Gastrocnemius medialis (tissue), 4 donors: ENCODE measurements at regions not wholly inside any gene's neighbourhood (a gene's known extent, or its start where the extent isn't known, plus 50 kb on each side); places are given as distances from the start of the nearest gene placed in this dataset.

Source experiments
- ATAC-seq, 2 donors: fragments of 150-250 bp; one replicate each; pipeline ENCODE4 v1.9.1; 2016
- DNase-seq, 2 donors: peaks; one replicate each; pipeline ENCODE4 v3.0.0-alpha.2; 2019
- H3K27ac ChIP-seq, 4 donors: fragments of 200-600 bp; sonication (generic); 1 replicate in 1 of 4; 2 replicates in 3 of 4; pipeline ENCODE4 v1.5.1; 2016 to 2018; ENCODE audit warnings: mild to moderate bottlenecking in 2 of 4, moderate library complexity in 1 of 4
- H3K27me3 ChIP-seq, 3 donors: fragments of 200-600 bp; sonication (generic) in 2 of 3; 1 replicate in 1 of 3; 2 replicates in 2 of 3; pipeline versions ENCODE4 v1.5.1 to v1.6.0; 2016 to 2019; ENCODE audit warnings: mild to moderate bottlenecking in 1 of 3, moderate library complexity in 1 of 3
- H3K36me3 ChIP-seq, 2 donors: fragments of 200-600 bp; sonication (generic) in 1 of 2; one replicate each; pipeline ENCODE4 v1.5.1; 2017 to 2018
- H3K4me1 ChIP-seq, 2 donors: fragments of 200-600 bp; sonication (generic) in 1 of 2; one replicate each; pipeline ENCODE4 v1.5.1; 2016 to 2017; ENCODE audit warnings: mild to moderate bottlenecking in 2 of 2
- H3K4me3 ChIP-seq, 4 donors: fragments of 200-600 bp; sonication (generic) in 3 of 4; 1 replicate in 1 of 4; 2 replicates in 3 of 4; pipeline ENCODE4 v1.5.1; 2016 to 2019; ENCODE audit warnings: mild to moderate bottlenecking in 2 of 4
- H3K9me3 ChIP-seq, 3 donors: fragments of 200-600 bp; sonication (generic) in 2 of 3; 1 replicate in 1 of 3; 2 replicates in 2 of 3; pipeline ENCODE4 v1.5.1; 2016 to 2019
- CTCF ChIP-seq, 5 experiments: fragments of 450-650 bp in 3 of 5; fragments of 200-600 bp in 2 of 5; sonication (generic) in 2 of 5; IDR thresholded peaks in 4 of 5; conservative IDR thresholded peaks in 1 of 5; 1 replicate in 4 of 5; 2 replicates in 1 of 5; pipeline ENCODE4 v1.5.1; 2016 to 2019; ENCODE audit warnings: antibody characterized with exemption in 5 of 5, mild to moderate bottlenecking in 3 of 5, moderate library complexity in 3 of 5
- POLR2A ChIP-seq, 2 donors: fragments of 450-650 bp; IDR thresholded peaks; one replicate each; pipeline ENCODE4 v1.6.1; 2017; ENCODE audit warnings: antibody characterized with exemption in 2 of 2, mild to moderate bottlenecking in 2 of 2, moderate library complexity in 2 of 2
- in situ Hi-C, 4 donors: fragments of 200-750 bp; cut with MboI; loops; one replicate each; pipeline versions ENCODE4 v1.15.0 to v1.8.0; 2017; ENCODE audit warnings: low sequenced_read_pairs in 4 of 4
- intact Hi-C: fragments of 100-400 bp; cut with DNase I; formaldehyde crosslinking; loops from one replicate; pipeline ENCODE4 v1.15.1; 2023; ENCODE audit warnings: low total_unique reads

- ATAC-seq (no peak), DNase-seq (no peak)
- in situ Hi-C loops, result no loop called here
Observed at GRCh38 chr2:180513389-180513788, 467.0 kb upstream of the UBE2E3 start.

DNA sequence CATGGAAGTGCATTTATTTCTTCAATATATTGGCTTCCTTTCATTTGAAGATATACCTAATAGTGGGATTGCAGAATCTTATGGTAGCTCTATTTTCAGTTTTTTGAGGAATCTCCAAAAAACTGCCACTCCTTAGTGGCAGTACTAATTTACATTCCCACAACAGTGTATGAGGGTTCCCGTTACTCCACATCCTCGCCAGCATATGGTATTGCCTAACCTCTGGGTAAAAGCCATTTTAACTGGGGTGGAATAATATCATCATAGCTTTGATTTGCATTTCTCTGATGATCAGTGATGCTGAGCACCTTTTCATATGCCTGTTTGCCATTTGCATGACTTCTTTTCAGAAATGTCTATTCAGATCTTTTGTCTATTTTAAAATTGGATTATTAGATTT, 471.9 kb upstream of the UBE2E3 start:
- no peak for TF ChIP-seq POLR2A (IDR thresholded peaks at IDR 0.05)
- no peak for TF ChIP-seq CTCF (IDR thresholded peaks at IDR 0.05 in 4 of 5, conservative IDR thresholded peaks at IDR 0.05 in 1 of 5)
- DNase-seq (no peak), ATAC-seq (no peak)
- in situ Hi-C loops, result no loop called here
- Histone ChIP-seq H3K4me1 (no peaks in the 10 kb centered on the region), H3K27me3 (no peaks in the 10 kb centered on the region), H3K36me3 (no peaks in the 10 kb centered on the region), H3K27ac (no peak overlapping the region), H3K9me3 (no peaks in the 10 kb centered on the region), H3K4me3 (no peak overlapping the region)
- intact Hi-C loops, result no loop called here

More at GRCh38 chr2:180513389-180513788, 467.0 kb upstream of the UBE2E3 start:
- no peak overlapping the region for H3K27ac ChIP-seq
- no peaks in the 10 kb centered on the region for H3K36me3 ChIP-seq
- intact Hi-C loops, result no loop called here
- TF ChIP-seq CTCF (IDR thresholded peaks at IDR 0.05 in 4 of 5, conservative IDR thresholded peaks at IDR 0.05 in 1 of 5), result no peak
- H3K4me1 ChIP-seq, result no peaks in the 10 kb centered on the region
- H3K4me3 ChIP-seq, result no peak overlapping the region
- H3K9me3 ChIP-seq, result no peaks in the 10 kb centered on the region
- H3K27me3 ChIP-seq, result no peaks in the 10 kb centered on the region

- no peak for DNase-seq
- Histone ChIP-seq H3K9me3 (no peaks in the 10 kb centered on the region), H3K27me3 (no peaks in the 10 kb centered on the region), H3K4me3 (no peak overlapping the region), H3K4me1 (no peaks in the 10 kb centered on the region), H3K27ac (no peak overlapping the region), H3K36me3 (no peaks in the 10 kb centered on the region)
- intact Hi-C loops (no loop called here), in situ Hi-C loops (no loop called here)
- TF ChIP-seq POLR2A (IDR thresholded peaks at IDR 0.05) (no peak), CTCF (IDR thresholded peaks at IDR 0.05 in 4 of 5, conservative IDR thresholded peaks at IDR 0.05 in 1 of 5) (no peak)
- ATAC-seq, result no peak
Observed at GRCh38 chr2:180507028-180507427, 473.4 kb upstream of the UBE2E3 start.

- Histone ChIP-seq H3K4me3 (no peak overlapping the region), H3K9me3 (no peaks in the 10 kb centered on the region), H3K36me3 (no peaks in the 10 kb centered on the region), H3K27ac (no peak overlapping the region), H3K27me3 (no peaks in the 10 kb centered on the region), H3K4me1 (no peaks in the 10 kb centered on the region)
- intact Hi-C loops, result no loop called here
- DNase-seq, result no peak
- in situ Hi-C loops, result no loop called here
- ATAC-seq, result no peak
- TF ChIP-seq CTCF (IDR thresholded peaks at IDR 0.05 in 4 of 5, conservative IDR thresholded peaks at IDR 0.05 in 1 of 5), result no peak
- TF ChIP-seq POLR2A (IDR thresholded peaks at IDR 0.05), result no peak
Observed at GRCh38 chr2:180505203-180505602, 475.2 kb upstream of the UBE2E3 start.

GRCh38 chr2:180497621-180498152, 482.7 kb upstream of the UBE2E3 start:
- no peaks in the 10 kb centered on the region for H3K27me3 ChIP-seq
- H3K4me3 ChIP-seq, result no peak overlapping the region
- no peak overlapping the region for H3K27ac ChIP-seq
- no peaks in the 10 kb centered on the region for H3K9me3 ChIP-seq
- DNase-seq (no peak), ATAC-seq (no peak)
- H3K36me3 ChIP-seq, result no peaks in the 10 kb centered on the region
- no peak for TF ChIP-seq CTCF (IDR thresholded peaks at IDR 0.05 in 4 of 5, conservative IDR thresholded peaks at IDR 0.05 in 1 of 5)
- no peak for TF ChIP-seq POLR2A (IDR thresholded peaks at IDR 0.05)
- intact Hi-C loops, result no loop called here
- in situ Hi-C loops, result no loop called here
- no peaks in the 10 kb centered on the region for H3K4me1 ChIP-seq
